PC-9 (cell line): ENCODE measurements at regions not wholly inside any gene's neighbourhood (a gene's known extent, or its start where the extent isn't known, plus 50 kb on each side); places are given as distances from the start of the nearest gene placed in this dataset.

Experiments used
- BruUV-seq: library from RNA; stranded (reverse); fragments of 400-500 nt; replicated peaks from 2 replicates; lab custom pipeline; 2021; lab: Mats Ljungman, UMichigan
- CTCF ChIA-PET: fragments of 300-600 bp; sonication (Branson Sonifier 250); formaldehyde crosslinking; loops from one replicate; lab custom pipeline; 2022; ENCODE audit warnings: antibody characterized with exemption; lab: Charles Lee
- POLR2A ChIA-PET: fragments of 300-600 bp; sonication (Branson Sonifier 250); formaldehyde crosslinking; loops from one replicate; lab custom pipeline; 2022; ENCODE audit warnings: antibody characterized with exemption; ENCODE audit not compliant: unreplicated experiment; lab: Charles Lee
- DNase-seq, 2 experiments: peaks; one replicate each; pipeline versions ENCODE4 v3.0.0 to v3.0.0-alpha.2; 2015 to 2022; ENCODE audit warnings: mixed read lengths in 1 of 2
- H2AFZ ChIP-seq: fragments of 200-600 bp; sonication (generic); 2 replicates; pipeline ENCODE4 v1.8.1; 2017; ENCODE audit warnings: antibody characterized with exemption
- H3F3A ChIP-seq: fragments of 200-600 bp; sonication (generic); 2 replicates; pipeline ENCODE4 v1.8.1; 2017; ENCODE audit warnings: antibody characterized with exemption, mild to moderate bottlenecking, low read depth; ENCODE audit not compliant: insufficient read depth
- H3K27ac ChIP-seq: fragments of 200-600 bp; sonication (generic); 2 replicates; pipeline ENCODE4 v1.6.1; 2016; ENCODE audit warnings: mixed run types
- H3K27me3 ChIP-seq: fragments of 200-600 bp; sonication (generic); 2 replicates; pipeline ENCODE4 v1.6.1; 2016; ENCODE audit warnings: low read depth, mixed run types; ENCODE audit not compliant: insufficient read depth
- H3K36me3 ChIP-seq: fragments of 200-600 bp; sonication (generic); 2 replicates; pipeline ENCODE4 v1.6.1; 2016; ENCODE audit warnings: low read depth, mixed run types
- H3K4me1 ChIP-seq: fragments of 200-600 bp; sonication (generic); replicated peaks from 2 replicates; pipeline ENCODE4 v1.6.1; 2016; ENCODE audit warnings: mixed run types; ENCODE audit not compliant: insufficient read depth
- H3K4me2 ChIP-seq: fragments of 200-600 bp; sonication (generic); 2 replicates; pipeline ENCODE4 v1.6.1; 2017; ENCODE audit warnings: mixed run types
- H3K4me3 ChIP-seq: fragments of 200-600 bp; sonication (generic); 2 replicates; pipeline ENCODE4 v1.6.1; 2016; ENCODE audit warnings: mixed run types
- H3K79me2 ChIP-seq: fragments of 200-600 bp; sonication (generic); 2 replicates; pipeline ENCODE4 v1.6.1; 2017; ENCODE audit warnings: low read depth, mixed run types
- H3K9me2 ChIP-seq: fragments of 200-600 bp; sonication (generic); 2 replicates; pipeline ENCODE4 v1.8.1; 2017; ENCODE audit warnings: mild to moderate bottlenecking; ENCODE audit not compliant: insufficient read depth
- H3K9me3 ChIP-seq: fragments of 200-600 bp; sonication (generic); 2 replicates; pipeline ENCODE4 v1.8.1; 2016; ENCODE audit warnings: low read depth; ENCODE audit not compliant: insufficient read depth
- H4K20me1 ChIP-seq: fragments of 200-600 bp; sonication (generic); 2 replicates; pipeline ENCODE4 v1.8.1; 2017; ENCODE audit not compliant: insufficient read depth
- CTCF ChIP-seq: fragments of 200-600 bp; sonication (generic); conservative IDR thresholded peaks from 2 replicates; pipeline ENCODE4 v1.6.1; 2017; ENCODE audit warnings: mixed run types, antibody characterized with exemption, mild to moderate bottlenecking, moderate library complexity
- EZH2 ChIP-seq: fragments of 200-600 bp; sonication (generic); IDR thresholded peaks from 2 replicates; pipeline ENCODE4 v1.8.0; 2017; ENCODE audit warnings: antibody characterized with exemption, low read depth
- intact Hi-C: fragments of 100-400 bp; cut with micrococcal nuclease; formaldehyde crosslinking; loops from one replicate; pipeline ENCODE4 v1.10.0; 2022; ENCODE audit not compliant: unreplicated experiment

- no peaks in the 10 kb centered on the region for H3K9me3 ChIP-seq
- intact Hi-C loops, result no loop called here
- H3K27me3 ChIP-seq, result peaks cover 75% of the 10 kb centered on the region
- TF ChIP-seq EZH2, result no peak
- TF ChIP-seq CTCF, result no peak
- no peak for DNase-seq
- H3K27ac ChIP-seq, result no peak overlapping the region
- no peak overlapping the region for H3K4me3 ChIP-seq
- H3K4me1 ChIP-seq, result no peaks in the 10 kb centered on the region
- CTCF ChIA-PET, result no interaction called here
- no peaks in the 10 kb centered on the region for H3F3A ChIP-seq
- BruUV-seq, result no TSS peak
- H2AFZ ChIP-seq, result no peak overlapping the region
- H3K9me2 ChIP-seq, result no peaks in the 10 kb centered on the region
- no peaks in the 10 kb centered on the region for H4K20me1 ChIP-seq
- no peaks in the 10 kb centered on the region for H3K79me2 ChIP-seq
- POLR2A ChIA-PET, result no interaction called here
- H3K36me3 ChIP-seq, result no peaks in the 10 kb centered on the region
- no peak overlapping the region for H3K4me2 ChIP-seq
Measured at GRCh38 chr1:36656838-36657237, 174.1 kb upstream of the CSF3R start.

- Histone ChIP-seq H3K9me3 (no peaks in the 10 kb centered on the region), H2AFZ (no peak overlapping the region), H3K4me2 (no peak overlapping the region), H3K36me3 (no peaks in the 10 kb centered on the region), H3K79me2 (no peaks in the 10 kb centered on the region), H3F3A (no peaks in the 10 kb centered on the region), H3K27ac (no peak overlapping the region), H3K27me3 (peaks cover 70% of the 10 kb centered on the region), H4K20me1 (no peaks in the 10 kb centered on the region), H3K9me2 (no peaks in the 10 kb centered on the region), H3K4me1 (no peaks in the 10 kb centered on the region), H3K4me3 (no peak overlapping the region)
- TF ChIP-seq CTCF, result no peak
- TF ChIP-seq EZH2, result no peak
- POLR2A ChIA-PET, result no interaction called here
- intact Hi-C loops, result no loop called here
- DNase-seq, result no peak
- CTCF ChIA-PET, result no interaction called here
- BruUV-seq, result no TSS peak
Measured at GRCh38 chr1:36656271-36656670, 173.6 kb upstream of the CSF3R start.

- POLR2A ChIA-PET, result no interaction called here
- no peak overlapping the region for H3K27ac ChIP-seq
- DNase-seq, result no peak
- H4K20me1 ChIP-seq, result no peaks in the 10 kb centered on the region
- peaks cover 61% of the 10 kb centered on the region for H3K27me3 ChIP-seq
- CTCF ChIA-PET, result no interaction called here
- TF ChIP-seq EZH2 (no peak), CTCF (no peak)
- H2AFZ ChIP-seq, result no peak overlapping the region
- H3K9me3 ChIP-seq, result no peaks in the 10 kb centered on the region
- no peaks in the 10 kb centered on the region for H3F3A ChIP-seq
- no peaks in the 10 kb centered on the region for H3K4me1 ChIP-seq
- H3K36me3 ChIP-seq, result no peaks in the 10 kb centered on the region
- no TSS peak for BruUV-seq
- no peak overlapping the region for H3K4me3 ChIP-seq
- intact Hi-C loops, result no loop called here
- no peaks in the 10 kb centered on the region for H3K79me2 ChIP-seq
- no peak overlapping the region for H3K4me2 ChIP-seq
- no peaks in the 10 kb centered on the region for H3K9me2 ChIP-seq
Measured at GRCh38 chr1:36654586-36654985, 171.9 kb upstream of the CSF3R start.
